ENCODE measurements at regions not wholly inside any gene's neighbourhood (a gene's known extent, or its start where the extent isn't known, plus 50 kb on each side); places are given as distances from the start of the nearest gene placed in this dataset.

DNA sequence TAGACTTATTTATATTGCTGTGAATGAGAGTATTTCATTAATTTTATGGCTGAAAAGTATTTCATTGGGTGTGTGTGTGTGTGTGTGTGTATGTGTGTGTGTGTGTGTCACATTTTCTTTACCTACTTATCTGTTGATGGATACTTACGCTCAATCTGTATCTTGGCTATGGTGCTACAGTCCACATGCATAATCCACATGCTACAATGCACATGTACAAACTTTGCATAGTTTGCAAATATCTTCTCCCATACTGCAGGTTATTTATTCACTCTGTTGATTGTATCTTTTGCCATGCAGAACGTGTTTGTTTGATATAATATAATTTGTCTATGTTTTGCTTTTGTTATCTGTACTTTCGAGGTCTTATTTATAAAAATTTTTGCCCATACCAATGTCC is 167.8 kb downstream of the RAB28 start (continued):
- TF ChIP-seq, protein P1, sequence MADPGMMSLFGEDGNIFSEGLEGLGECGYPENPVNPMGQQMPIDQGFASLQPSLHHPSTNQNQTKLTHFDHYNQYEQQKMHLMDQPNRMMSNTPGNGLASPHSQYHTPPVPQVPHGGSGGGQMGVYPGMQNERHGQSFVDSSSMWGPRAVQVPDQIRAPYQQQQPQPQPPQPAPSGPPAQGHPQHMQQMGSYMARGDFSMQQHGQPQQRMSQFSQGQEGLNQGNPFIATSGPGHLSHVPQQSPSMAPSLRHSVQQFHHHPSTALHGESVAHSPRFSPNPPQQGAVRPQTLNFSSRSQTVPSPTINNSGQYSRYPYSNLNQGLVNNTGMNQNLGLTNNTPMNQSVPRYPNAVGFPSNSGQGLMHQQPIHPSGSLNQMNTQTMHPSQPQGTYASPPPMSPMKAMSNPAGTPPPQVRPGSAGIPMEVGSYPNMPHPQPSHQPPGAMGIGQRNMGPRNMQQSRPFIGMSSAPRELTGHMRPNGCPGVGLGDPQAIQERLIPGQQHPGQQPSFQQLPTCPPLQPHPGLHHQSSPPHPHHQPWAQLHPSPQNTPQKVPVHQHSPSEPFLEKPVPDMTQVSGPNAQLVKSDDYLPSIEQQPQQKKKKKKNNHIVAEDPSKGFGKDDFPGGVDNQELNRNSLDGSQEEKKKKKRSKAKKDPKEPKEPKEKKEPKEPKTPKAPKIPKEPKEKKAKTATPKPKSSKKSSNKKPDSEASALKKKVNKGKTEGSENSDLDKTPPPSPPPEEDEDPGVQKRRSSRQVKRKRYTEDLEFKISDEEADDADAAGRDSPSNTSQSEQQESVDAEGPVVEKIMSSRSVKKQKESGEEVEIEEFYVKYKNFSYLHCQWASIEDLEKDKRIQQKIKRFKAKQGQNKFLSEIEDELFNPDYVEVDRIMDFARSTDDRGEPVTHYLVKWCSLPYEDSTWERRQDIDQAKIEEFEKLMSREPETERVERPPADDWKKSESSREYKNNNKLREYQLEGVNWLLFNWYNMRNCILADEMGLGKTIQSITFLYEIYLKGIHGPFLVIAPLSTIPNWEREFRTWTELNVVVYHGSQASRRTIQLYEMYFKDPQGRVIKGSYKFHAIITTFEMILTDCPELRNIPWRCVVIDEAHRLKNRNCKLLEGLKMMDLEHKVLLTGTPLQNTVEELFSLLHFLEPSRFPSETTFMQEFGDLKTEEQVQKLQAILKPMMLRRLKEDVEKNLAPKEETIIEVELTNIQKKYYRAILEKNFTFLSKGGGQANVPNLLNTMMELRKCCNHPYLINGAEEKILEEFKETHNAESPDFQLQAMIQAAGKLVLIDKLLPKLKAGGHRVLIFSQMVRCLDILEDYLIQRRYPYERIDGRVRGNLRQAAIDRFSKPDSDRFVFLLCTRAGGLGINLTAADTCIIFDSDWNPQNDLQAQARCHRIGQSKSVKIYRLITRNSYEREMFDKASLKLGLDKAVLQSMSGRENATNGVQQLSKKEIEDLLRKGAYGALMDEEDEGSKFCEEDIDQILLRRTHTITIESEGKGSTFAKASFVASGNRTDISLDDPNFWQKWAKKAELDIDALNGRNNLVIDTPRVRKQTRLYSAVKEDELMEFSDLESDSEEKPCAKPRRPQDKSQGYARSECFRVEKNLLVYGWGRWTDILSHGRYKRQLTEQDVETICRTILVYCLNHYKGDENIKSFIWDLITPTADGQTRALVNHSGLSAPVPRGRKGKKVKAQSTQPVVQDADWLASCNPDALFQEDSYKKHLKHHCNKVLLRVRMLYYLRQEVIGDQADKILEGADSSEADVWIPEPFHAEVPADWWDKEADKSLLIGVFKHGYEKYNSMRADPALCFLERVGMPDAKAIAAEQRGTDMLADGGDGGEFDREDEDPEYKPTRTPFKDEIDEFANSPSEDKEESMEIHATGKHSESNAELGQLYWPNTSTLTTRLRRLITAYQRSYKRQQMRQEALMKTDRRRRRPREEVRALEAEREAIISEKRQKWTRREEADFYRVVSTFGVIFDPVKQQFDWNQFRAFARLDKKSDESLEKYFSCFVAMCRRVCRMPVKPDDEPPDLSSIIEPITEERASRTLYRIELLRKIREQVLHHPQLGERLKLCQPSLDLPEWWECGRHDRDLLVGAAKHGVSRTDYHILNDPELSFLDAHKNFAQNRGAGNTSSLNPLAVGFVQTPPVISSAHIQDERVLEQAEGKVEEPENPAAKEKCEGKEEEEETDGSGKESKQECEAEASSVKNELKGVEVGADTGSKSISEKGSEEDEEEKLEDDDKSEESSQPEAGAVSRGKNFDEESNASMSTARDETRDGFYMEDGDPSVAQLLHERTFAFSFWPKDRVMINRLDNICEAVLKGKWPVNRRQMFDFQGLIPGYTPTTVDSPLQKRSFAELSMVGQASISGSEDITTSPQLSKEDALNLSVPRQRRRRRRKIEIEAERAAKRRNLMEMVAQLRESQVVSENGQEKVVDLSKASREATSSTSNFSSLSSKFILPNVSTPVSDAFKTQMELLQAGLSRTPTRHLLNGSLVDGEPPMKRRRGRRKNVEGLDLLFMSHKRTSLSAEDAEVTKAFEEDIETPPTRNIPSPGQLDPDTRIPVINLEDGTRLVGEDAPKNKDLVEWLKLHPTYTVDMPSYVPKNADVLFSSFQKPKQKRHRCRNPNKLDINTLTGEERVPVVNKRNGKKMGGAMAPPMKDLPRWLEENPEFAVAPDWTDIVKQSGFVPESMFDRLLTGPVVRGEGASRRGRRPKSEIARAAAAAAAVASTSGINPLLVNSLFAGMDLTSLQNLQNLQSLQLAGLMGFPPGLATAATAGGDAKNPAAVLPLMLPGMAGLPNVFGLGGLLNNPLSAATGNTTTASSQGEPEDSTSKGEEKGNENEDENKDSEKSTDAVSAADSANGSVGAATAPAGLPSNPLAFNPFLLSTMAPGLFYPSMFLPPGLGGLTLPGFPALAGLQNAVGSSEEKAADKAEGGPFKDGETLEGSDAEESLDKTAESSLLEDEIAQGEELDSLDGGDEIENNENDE (IDR thresholded peaks at IDR 0.05; ENCODE audit: insufficient replicate concordance, low read length): no peak
- TF ChIP-seq NANOG (IDR thresholded peaks at IDR 0.05; ENCODE audit: insufficient read depth, low read depth, low read length, poor library complexity, severe bottlenecking) (no peak), CREB1 (IDR thresholded peaks at IDR 0.05) (no peak), ZNF274 (IDR thresholded peaks at IDR 0.05; ENCODE audit: borderline replicate concordance, extremely low read depth, low read length) (no peak), HDAC6 (IDR thresholded peaks at IDR 0.05; ENCODE audit: low read depth, low read length) (no peak), YY1 (IDR thresholded peaks at IDR 0.05; ENCODE audit: low read depth, low read length) (no peak), TEAD4 (IDR thresholded peaks at IDR 0.05; ENCODE audit: low read depth, low read length) (no peak), SUZ12 (IDR thresholded peaks at IDR 0.05; ENCODE audit: low read length) (no peak), ASH2L (IDR thresholded peaks at IDR 0.05; ENCODE audit: low read length) (no peak), HDAC2 (IDR thresholded peaks at IDR 0.05; ENCODE audit: borderline replicate concordance in 1 of 2, low read depth in 2 of 2, low read length in 2 of 2) (no peak)
- TF ChIP-seq, protein P2, sequence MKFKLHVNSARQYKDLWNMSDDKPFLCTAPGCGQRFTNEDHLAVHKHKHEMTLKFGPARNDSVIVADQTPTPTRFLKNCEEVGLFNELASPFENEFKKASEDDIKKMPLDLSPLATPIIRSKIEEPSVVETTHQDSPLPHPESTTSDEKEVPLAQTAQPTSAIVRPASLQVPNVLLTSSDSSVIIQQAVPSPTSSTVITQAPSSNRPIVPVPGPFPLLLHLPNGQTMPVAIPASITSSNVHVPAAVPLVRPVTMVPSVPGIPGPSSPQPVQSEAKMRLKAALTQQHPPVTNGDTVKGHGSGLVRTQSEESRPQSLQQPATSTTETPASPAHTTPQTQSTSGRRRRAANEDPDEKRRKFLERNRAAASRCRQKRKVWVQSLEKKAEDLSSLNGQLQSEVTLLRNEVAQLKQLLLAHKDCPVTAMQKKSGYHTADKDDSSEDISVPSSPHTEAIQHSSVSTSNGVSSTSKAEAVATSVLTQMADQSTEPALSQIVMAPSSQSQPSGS (IDR thresholded peaks at IDR 0.05; ENCODE audit: low read length): no peak
